ENCODE measurements at regions not wholly inside any gene's neighbourhood (a gene's known extent, or its start where the extent isn't known, plus 50 kb on each side); places are given as distances from the start of the nearest gene placed in this dataset.

DNA sequence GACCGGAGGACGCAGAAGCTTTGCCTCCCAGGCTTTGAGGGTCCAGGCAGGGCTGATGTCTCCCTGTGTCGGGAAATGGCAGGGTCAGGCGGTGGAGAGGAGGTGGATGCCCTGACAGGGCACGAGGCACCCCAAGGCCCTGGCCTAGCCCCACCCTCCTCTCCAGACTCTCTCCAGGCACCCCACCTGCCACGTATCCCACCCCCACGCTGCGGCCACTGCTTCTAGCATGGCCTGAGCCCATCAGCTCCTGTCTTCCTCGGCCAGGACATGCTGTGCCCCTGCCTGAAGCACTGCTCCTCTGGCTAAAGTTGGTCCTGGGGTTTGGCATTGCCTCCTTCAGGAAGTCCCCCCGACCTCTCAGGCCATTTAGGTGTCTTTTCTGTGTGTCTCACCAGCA, 64.2 kb upstream of the RXRA start:
- Histone ChIP-seq H3K9me3 (no peaks in the 10 kb centered on the region), H3K4me1 (no peaks in the 10 kb centered on the region), H3K27me3 (peaks cover 0 to 47% (median 0%) of the 10 kb centered on the region in 4 donors), H3K36me3 (no peaks in the 10 kb centered on the region), H3K4me3 (no peak overlapping the region), H3K27ac (no peak overlapping the region)
- WGBS, 2 donors, result 74 to 86% methylated on average over 2 to 10 of the region's 10 CpGs
- DNase-seq, result no peak
- intact Hi-C loops (cut with DNase I), result no loop called here
- TF ChIP-seq, protein P1, sequence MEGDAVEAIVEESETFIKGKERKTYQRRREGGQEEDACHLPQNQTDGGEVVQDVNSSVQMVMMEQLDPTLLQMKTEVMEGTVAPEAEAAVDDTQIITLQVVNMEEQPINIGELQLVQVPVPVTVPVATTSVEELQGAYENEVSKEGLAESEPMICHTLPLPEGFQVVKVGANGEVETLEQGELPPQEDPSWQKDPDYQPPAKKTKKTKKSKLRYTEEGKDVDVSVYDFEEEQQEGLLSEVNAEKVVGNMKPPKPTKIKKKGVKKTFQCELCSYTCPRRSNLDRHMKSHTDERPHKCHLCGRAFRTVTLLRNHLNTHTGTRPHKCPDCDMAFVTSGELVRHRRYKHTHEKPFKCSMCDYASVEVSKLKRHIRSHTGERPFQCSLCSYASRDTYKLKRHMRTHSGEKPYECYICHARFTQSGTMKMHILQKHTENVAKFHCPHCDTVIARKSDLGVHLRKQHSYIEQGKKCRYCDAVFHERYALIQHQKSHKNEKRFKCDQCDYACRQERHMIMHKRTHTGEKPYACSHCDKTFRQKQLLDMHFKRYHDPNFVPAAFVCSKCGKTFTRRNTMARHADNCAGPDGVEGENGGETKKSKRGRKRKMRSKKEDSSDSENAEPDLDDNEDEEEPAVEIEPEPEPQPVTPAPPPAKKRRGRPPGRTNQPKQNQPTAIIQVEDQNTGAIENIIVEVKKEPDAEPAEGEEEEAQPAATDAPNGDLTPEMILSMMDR (IDR thresholded peaks at IDR 0.05), result no peak
- TF ChIP-seq POLR2A (IDR thresholded peaks at IDR 0.05), result no peak

DNA sequence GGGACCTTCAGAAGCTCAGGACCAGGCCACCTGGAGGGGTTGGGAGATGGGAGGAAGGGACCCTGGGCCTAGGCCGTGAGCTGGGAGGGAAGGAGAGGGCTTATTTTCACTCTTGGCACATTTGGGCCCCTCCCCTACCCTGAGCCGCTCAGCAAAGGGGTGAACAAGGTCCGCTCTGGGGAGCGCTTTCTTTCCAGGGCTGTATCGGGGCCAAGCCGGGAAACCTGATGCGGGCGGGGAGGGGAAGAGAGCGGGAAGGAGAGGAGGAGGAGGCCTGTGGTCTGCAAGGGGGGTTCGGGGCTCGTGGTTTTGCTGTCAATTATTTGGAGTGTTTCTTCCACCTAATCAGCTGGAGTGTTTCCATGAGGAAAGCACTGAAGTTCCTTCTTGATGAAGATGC, 62.7 kb upstream of the RXRA start:
- Histone ChIP-seq H3K27ac (no peak overlapping the region), H3K4me1 (no peaks in the 10 kb centered on the region), H3K4me3 (no peak overlapping the region), H3K27me3 (peaks cover 0 to 54% (median 0%) of the 10 kb centered on the region in 4 donors), H3K9me3 (no peaks in the 10 kb centered on the region), H3K36me3 (no peaks in the 10 kb centered on the region)
- DNase-seq, result no peak
- TF ChIP-seq, protein P1 (IDR thresholded peaks at IDR 0.05), result no peak
- TF ChIP-seq POLR2A (IDR thresholded peaks at IDR 0.05), result no peak
- WGBS, 2 donors, result 9 to 35% methylated on average over 5 to 10 of the region's 11 CpGs
- intact Hi-C loops (cut with DNase I), result no loop called here

GRCh38 chr9:134264169-134264568, 62.1 kb upstream of the RXRA start:
- TF ChIP-seq, protein P1 (IDR thresholded peaks at IDR 0.05), result no peak
- TF ChIP-seq POLR2A (IDR thresholded peaks at IDR 0.05), result no peak
- DNase-seq, result no peak
- Histone ChIP-seq H3K9me3 (no peaks in the 10 kb centered on the region), H3K27me3 (peaks cover 0 to 54% (median 0%) of the 10 kb centered on the region in 4 donors), H3K4me3 (no peak overlapping the region), H3K4me1 (no peaks in the 10 kb centered on the region), H3K36me3 (no peaks in the 10 kb centered on the region), H3K27ac (no peak overlapping the region)
- intact Hi-C loops (cut with DNase I), result no loop called here
- 50 to 94% methylated on average over 1 to 4 of the region's 11 CpGs for WGBS, 2 donors

DNA sequence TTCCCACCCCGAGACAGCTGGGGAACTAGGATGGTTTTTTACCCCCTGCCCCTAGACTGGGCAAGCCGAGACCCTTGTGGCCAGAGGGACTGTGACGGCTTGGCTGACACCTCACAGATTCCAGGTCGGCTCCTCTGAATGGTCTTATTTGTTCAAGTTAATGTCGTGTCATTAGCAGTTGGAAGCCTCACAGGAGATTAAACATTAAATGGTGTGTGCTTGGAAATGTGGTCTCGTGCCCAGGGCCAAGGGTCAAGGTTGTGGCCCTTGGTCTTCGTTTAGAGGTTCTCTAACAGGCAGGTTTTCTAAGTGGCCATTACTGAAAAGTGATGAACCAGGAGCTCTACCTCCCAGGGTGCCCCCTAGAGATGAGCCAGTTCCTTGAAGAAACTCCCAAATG, 61.2 kb upstream of the RXRA start:
- intact Hi-C loops (cut with DNase I), result no loop called here
- H3K36me3 ChIP-seq, result no peaks in the 10 kb centered on the region
- 18% methylated on average over 3 of the region's 7 CpGs; no CpG with 5 or more reads in 1 of the 2 donors for WGBS, 2 donors
- peaks cover 0 to 54% (median 0%) of the 10 kb centered on the region in 4 donors for H3K27me3 ChIP-seq
- no peaks in the 10 kb centered on the region for H3K4me1 ChIP-seq
- H3K9me3 ChIP-seq, result no peaks in the 10 kb centered on the region
- H3K27ac ChIP-seq, result no peak overlapping the region
- no peak overlapping the region for H3K4me3 ChIP-seq
- no peak for TF ChIP-seq POLR2A (IDR thresholded peaks at IDR 0.05)
- TF ChIP-seq, protein P1 (IDR thresholded peaks at IDR 0.05), result no peak
- DNase-seq, result no peak

DNA sequence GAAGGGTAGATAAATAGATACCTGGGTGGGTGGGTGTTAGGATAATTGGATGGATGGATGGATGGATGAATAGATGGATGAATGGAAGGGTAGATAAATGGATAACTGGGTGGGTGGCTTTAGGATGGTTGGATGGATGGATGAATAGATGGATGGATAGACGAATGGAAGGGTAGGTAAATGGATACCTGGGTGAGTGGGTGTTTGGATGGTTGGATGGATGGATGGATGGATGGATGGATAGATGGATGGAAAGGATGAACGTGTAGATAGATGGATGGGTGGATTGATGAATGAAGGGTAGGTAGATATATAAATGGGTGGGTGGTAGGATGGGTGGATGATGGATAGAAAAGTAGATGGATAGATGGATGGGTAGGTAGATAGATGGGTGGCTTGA, 59.8 kb upstream of the RXRA start:
- no peak overlapping the region for H3K27ac ChIP-seq
- no peaks in the 10 kb centered on the region for H3K36me3 ChIP-seq
- intact Hi-C loops (cut with DNase I), result no loop called here
- TF ChIP-seq POLR2A (IDR thresholded peaks at IDR 0.05), result no peak
- TF ChIP-seq, protein P1 (IDR thresholded peaks at IDR 0.05), result no peak
- H3K27me3 ChIP-seq, result peaks cover 0 to 53% (median 0%) of the 10 kb centered on the region in 4 donors
- H3K4me1 ChIP-seq, result no peaks in the 10 kb centered on the region
- no peak overlapping the region for H3K4me3 ChIP-seq
- 77 to 86% methylated on average over 2 of the region's 2 CpGs for WGBS, 2 donors
- no peaks in the 10 kb centered on the region for H3K9me3 ChIP-seq
- DNase-seq, result no peak
